Mesothelial cell of epicardium (in vitro differentiated cells): ENCODE measurements at regions not wholly inside any gene's neighbourhood (a gene's known extent, or its start where the extent isn't known, plus 50 kb on each side); places are given as distances from the start of the nearest gene placed in this dataset.

Experiments used
- DNase-seq, 2 experiments: peaks; one replicate each; pipeline ENCODE4 v3.0.0; 2021; ENCODE audit warnings: low spot score in 2 of 2; ENCODE audit not compliant: unreplicated experiment in 2 of 2
- H3K27ac Mint-ChIP-seq: 2 replicates; pipeline ENCODE4 v1.8.0; 2021; ENCODE audit warnings: mixed read lengths
- H3K27me3 Mint-ChIP-seq: 2 replicates; pipeline ENCODE4 v1.8.0; 2021; ENCODE audit warnings: low read depth, mixed read lengths
- H3K36me3 Mint-ChIP-seq: 2 replicates; pipeline ENCODE4 v1.8.0; 2021; ENCODE audit warnings: mixed read lengths
- H3K4me1 Mint-ChIP-seq: 2 replicates; pipeline ENCODE4 v1.8.0; 2021; ENCODE audit warnings: mixed read lengths
- H3K4me3 Mint-ChIP-seq: 2 replicates; pipeline ENCODE4 v1.8.0; 2021; ENCODE audit warnings: mild to moderate bottlenecking, moderate library complexity, mixed read lengths
- H3K9me3 Mint-ChIP-seq: 2 replicates; pipeline ENCODE4 v1.8.0; 2021; ENCODE audit warnings: mixed read lengths
- TF ChIP-seq, protein P1 (sequence below): fragments of 200-600 bp; sonication (generic); IDR thresholded peaks from one replicate; pipeline ENCODE4 v1.5.0; 2021; ENCODE audit warnings: antibody characterized with exemption; ENCODE audit not compliant: unreplicated experiment

DNA sequence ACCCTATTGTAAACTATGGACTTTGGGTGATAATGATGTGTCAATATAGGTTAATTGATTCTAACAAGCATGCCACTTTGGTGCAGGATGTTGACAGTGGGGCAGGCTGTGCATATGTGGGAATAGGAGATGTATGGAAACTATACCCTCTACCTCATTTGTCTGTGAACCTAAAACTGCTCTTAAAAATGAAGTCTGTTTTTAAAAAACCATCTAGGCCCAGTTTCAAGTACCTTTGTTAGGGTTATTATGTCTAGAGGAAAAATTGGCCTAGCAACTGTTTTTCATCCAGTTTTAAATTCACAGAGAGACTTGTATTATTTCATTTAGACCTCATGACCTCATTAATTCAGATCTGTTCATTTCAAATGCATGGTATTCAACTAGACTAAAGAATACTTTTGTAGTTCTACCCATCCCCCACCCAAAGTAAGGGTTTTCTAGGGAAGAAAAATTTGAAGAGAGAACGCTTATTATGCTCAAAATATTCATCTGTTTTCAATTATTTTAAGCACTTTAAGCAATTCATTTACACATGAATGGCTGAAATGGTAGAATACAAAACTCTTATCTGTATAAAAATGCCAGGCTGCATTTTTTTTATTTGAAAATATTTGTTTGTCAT is 1781.9 kb upstream of the MIR17HG start:
- DNase-seq = no peak
- TF ChIP-seq, protein P1, sequence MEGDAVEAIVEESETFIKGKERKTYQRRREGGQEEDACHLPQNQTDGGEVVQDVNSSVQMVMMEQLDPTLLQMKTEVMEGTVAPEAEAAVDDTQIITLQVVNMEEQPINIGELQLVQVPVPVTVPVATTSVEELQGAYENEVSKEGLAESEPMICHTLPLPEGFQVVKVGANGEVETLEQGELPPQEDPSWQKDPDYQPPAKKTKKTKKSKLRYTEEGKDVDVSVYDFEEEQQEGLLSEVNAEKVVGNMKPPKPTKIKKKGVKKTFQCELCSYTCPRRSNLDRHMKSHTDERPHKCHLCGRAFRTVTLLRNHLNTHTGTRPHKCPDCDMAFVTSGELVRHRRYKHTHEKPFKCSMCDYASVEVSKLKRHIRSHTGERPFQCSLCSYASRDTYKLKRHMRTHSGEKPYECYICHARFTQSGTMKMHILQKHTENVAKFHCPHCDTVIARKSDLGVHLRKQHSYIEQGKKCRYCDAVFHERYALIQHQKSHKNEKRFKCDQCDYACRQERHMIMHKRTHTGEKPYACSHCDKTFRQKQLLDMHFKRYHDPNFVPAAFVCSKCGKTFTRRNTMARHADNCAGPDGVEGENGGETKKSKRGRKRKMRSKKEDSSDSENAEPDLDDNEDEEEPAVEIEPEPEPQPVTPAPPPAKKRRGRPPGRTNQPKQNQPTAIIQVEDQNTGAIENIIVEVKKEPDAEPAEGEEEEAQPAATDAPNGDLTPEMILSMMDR = no peak
- Mint-ChIP-seq H3K9me3 (peaks cover 6% of the 10 kb centered on the region), H3K27me3 (no peaks in the 10 kb centered on the region), H3K36me3 (peaks cover 1% of the 10 kb centered on the region), H3K4me3 (no peak overlapping the region), H3K27ac (no peak overlapping the region), H3K4me1 (peaks cover 2% of the 10 kb centered on the region)

DNA sequence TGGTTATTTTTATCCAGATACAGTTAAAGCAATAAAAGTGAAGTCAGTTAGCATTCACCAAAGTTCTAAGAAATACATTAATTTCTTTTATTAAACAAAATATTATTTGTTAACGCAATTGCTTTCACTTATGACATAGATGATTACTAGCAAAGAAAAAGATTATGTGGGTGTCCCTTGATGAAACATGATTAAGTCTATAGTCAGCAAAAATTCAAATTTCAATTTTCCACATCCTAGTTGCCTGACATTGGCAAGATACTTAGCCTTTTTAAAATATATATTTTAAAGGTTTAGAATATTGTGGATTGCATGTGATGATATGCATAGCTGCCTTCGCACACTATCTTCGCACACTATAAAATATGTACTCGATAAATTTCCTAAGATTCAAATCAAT is 1780.5 kb upstream of the MIR17HG start:
- no peaks in the 10 kb centered on the region for H3K27me3 Mint-ChIP-seq
- H3K27ac Mint-ChIP-seq = no peak overlapping the region
- no peak overlapping the region for H3K4me3 Mint-ChIP-seq
- peaks cover 4% of the 10 kb centered on the region for H3K36me3 Mint-ChIP-seq
- no peak for DNase-seq
- peaks cover 2% of the 10 kb centered on the region for H3K4me1 Mint-ChIP-seq
- TF ChIP-seq, protein P1 = no peak
- peaks cover 10% of the 10 kb centered on the region for H3K9me3 Mint-ChIP-seq

DNA sequence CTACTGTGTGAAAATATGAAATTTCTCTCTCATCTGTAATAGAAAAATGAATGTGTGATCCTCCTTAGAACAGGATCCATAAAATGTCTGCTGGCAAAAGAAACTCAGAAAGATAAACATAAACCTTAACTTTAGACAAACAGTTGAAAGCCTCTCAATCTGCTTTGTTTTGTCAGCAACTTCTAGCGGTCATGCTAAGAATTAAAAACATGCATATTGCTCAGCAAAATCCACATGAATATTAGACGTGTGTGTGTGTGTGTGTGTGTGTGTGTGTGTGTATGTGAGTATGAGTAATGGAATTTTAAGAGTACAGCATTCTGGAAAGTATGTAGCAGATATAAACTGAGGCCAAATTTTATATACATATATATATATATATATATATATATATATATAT is 1779.2 kb upstream of the MIR17HG start:
- peaks cover 2% of the 10 kb centered on the region for H3K4me1 Mint-ChIP-seq
- no peak overlapping the region for H3K27ac Mint-ChIP-seq
- H3K9me3 Mint-ChIP-seq = peaks cover 19% of the 10 kb centered on the region
- DNase-seq = no peak
- peaks cover 4% of the 10 kb centered on the region for H3K36me3 Mint-ChIP-seq
- no peaks in the 10 kb centered on the region for H3K27me3 Mint-ChIP-seq
- no peak overlapping the region for H3K4me3 Mint-ChIP-seq
- TF ChIP-seq, protein P1 = no peak

DNA sequence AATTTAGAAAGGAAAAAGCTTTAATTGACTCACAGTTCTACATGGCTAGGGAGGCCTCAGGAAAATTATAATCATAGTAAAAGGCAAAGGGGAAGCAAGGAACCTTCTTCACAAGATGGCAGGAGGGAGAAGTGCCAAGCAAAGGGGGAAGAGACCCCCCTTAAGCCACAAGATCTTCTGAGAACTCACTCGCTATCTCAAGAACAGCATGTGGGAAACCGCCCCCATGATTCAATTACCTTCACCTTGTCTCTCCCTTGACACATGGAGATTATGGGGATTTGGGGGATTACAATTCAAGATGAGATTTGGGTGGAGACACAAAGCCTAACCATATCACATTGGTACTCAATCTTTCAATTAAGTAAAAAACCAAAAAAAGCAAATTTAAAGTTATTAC is 1778.7 kb upstream of the MIR17HG start:
- H3K4me3 Mint-ChIP-seq = no peak overlapping the region
- H3K27ac Mint-ChIP-seq = no peak overlapping the region
- peaks cover 4% of the 10 kb centered on the region for H3K36me3 Mint-ChIP-seq
- TF ChIP-seq, protein P1 = no peak
- H3K27me3 Mint-ChIP-seq = no peaks in the 10 kb centered on the region
- DNase-seq = no peak
- peaks cover 2% of the 10 kb centered on the region for H3K4me1 Mint-ChIP-seq
- H3K9me3 Mint-ChIP-seq = peaks cover 22% of the 10 kb centered on the region

DNA sequence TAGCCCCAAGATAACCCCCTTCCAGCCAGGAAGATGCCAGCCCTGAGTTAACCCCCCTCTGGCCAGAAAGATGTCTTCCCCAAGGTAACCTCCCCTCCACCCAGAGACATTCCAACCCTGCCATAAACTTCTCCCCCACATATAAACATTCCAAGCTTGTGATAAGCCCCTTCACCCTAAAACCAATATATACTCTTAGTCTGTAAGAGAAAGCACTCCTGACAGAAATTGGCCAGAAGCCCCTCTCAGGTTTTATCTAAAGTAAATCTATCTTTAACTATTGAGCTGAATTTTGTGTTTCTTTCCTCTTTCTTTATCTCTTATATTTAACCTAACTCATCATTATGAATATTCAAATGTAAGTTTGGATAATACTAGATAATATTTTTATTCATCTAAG is 1775.8 kb upstream of the MIR17HG start:
- Mint-ChIP-seq H3K9me3 (peaks cover 25% of the 10 kb centered on the region), H3K27me3 (no peaks in the 10 kb centered on the region), H3K4me3 (no peak overlapping the region), H3K36me3 (peaks cover 4% of the 10 kb centered on the region), H3K27ac (no peak overlapping the region), H3K4me1 (peaks cover 1% of the 10 kb centered on the region)
- TF ChIP-seq, protein P1 = no peak
- no peak for DNase-seq

DNA sequence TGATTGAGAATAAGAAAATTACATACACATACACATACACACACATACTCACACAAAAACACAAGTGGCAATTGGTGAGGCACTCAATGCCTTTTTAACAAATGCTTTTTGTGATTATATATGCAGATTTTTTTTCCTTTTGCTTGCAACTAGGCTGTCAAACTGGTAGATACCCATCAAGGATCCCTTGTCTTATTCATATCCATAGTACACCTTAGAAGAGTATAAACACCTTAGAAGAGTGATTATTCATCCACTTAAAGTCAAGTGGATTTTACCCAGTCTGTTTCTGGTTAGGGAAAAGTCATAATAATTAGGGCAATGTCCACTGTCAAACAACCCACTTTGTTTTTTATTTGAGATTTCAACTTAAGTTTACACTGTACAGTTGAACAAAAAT is 1773.4 kb upstream of the MIR17HG start:
- Mint-ChIP-seq H3K9me3 (peaks cover 25% of the 10 kb centered on the region), H3K27ac (no peak overlapping the region), H3K4me3 (no peak overlapping the region), H3K27me3 (no peaks in the 10 kb centered on the region), H3K36me3 (peaks cover 4% of the 10 kb centered on the region), H3K4me1 (no peaks in the 10 kb centered on the region)
- no peak for DNase-seq
- TF ChIP-seq, protein P1 = no peak
